K562 (cell line): ENCODE measurements at regions not wholly inside any gene's neighbourhood (a gene's known extent, or its start where the extent isn't known, plus 50 kb on each side); places are given as distances from the start of the nearest gene placed in this dataset.

Experiments used
- ATAC-seq: fragments of 200-7000 bp; cut with Tn5 transposase; 3 replicates; pipeline ENCODE4 v1.9.1; 2020; ENCODE audit warnings: moderate library complexity
- BruUV-seq: library from RNA; stranded (reverse); fragments of 400-500 nt; replicated peaks from 2 replicates; lab custom pipeline; 2021; lab: Mats Ljungman, UMichigan
- CTCF ChIA-PET: fragments of 300-600 bp; formaldehyde crosslinking; extraction: SDS; loops from one replicate; lab custom pipeline; 2021; ENCODE audit warnings: low intra/inter-chr PET ratio; lab: Yijun Ruan, JAX
- POLR2A ChIA-PET: fragments of 300-600, 350-650 bp; sonication (Branson Sonifier 250); formaldehyde crosslinking; extraction: SDS; loops from one replicate; lab custom pipeline; 2021; ENCODE audit warnings: antibody characterized with exemption, inconsistent platforms; lab: Yijun Ruan, JAX
- DNase-seq, 4 experiments: peaks; one replicate each; pipeline versions ENCODE4 v3.0.0 to v3.0.0-alpha.2; 2011 to 2018; ENCODE audit warnings: low spot score in 3 of 4, mixed read lengths in 3 of 4; ENCODE audit errors: extremely low read depth in 1 of 4
- FAIRE-seq: peaks from 2 replicates; lab custom pipeline; 2011; peaks lifted over from hg19 to GRCh38; lab: Jason Lieb, UNC
- H2AFZ ChIP-seq: 2 replicates; pipeline ENCODE4 v1.6.0; 2011; ENCODE audit warnings: low read depth, low read length, control low read depth, inconsistent platforms
- H3K27ac ChIP-seq: fragments of 200-600 bp; 3 replicates; pipeline ENCODE4 v1.8.0; 2011; ENCODE audit warnings: low read depth, mild to moderate bottlenecking, control low read depth, inconsistent platforms, low read length, moderate library complexity, mixed read lengths; ENCODE audit errors: extremely low read depth
- H3K27me3 ChIP-seq, 2 experiments: fragments of 300-600 bp in 1 of 2; 2 replicates in 1 of 2; 3 replicates in 1 of 2; pipeline versions ENCODE4 v1.6.0 to v1.8.0; 2011; ENCODE audit warnings: inconsistent platforms in 2 of 2, low read length in 2 of 2, mild to moderate bottlenecking in 1 of 2, mixed read lengths in 1 of 2, moderate library complexity in 1 of 2; ENCODE audit not compliant: control insufficient read depth in 2 of 2, insufficient read depth in 2 of 2
- H3K36me3 ChIP-seq: fragments of 300-600 bp; 3 replicates; pipeline ENCODE4 v1.8.0; 2011; ENCODE audit warnings: mild to moderate bottlenecking, low read length, inconsistent platforms; ENCODE audit not compliant: control insufficient read depth, insufficient read depth
- H3K4me1 ChIP-seq, 2 experiments: fragments of 200-600 bp in 1 of 2; replicated peaks in 1 of 2; 2 replicates in 1 of 2; 3 replicates in 1 of 2; pipeline versions ENCODE4 v1.5.1 to v1.8.0; 2011; ENCODE audit warnings: inconsistent platforms in 2 of 2, low read length in 2 of 2, mild to moderate bottlenecking in 1 of 2, mixed read lengths in 1 of 2, moderate library complexity in 1 of 2; ENCODE audit not compliant: control insufficient read depth in 2 of 2, insufficient read depth in 2 of 2
- H3K4me2 ChIP-seq: 2 replicates; pipeline ENCODE4 v1.6.1; 2011; ENCODE audit warnings: low read length, control low read depth, inconsistent platforms, mixed read lengths; ENCODE audit not compliant: insufficient read depth
- H3K4me3 ChIP-seq: fragments of 200-600 bp; sonication (generic), shearing (Covaris generic); 2 replicates; pipeline ENCODE4 v1.5.1; 2016; ENCODE audit warnings: control low read depth, inconsistent platforms
- H3K79me2 ChIP-seq: fragments of 200-600 bp; 3 replicates; pipeline ENCODE4 v1.8.0; 2011; ENCODE audit warnings: low read length, inconsistent platforms; ENCODE audit not compliant: control insufficient read depth, insufficient read depth
- H3K9ac ChIP-seq, 2 experiments: 2 replicates each; pipeline versions ENCODE4 v1.6.0 to v1.6.1; 2011; ENCODE audit warnings: low read depth in 2 of 2, low read length in 2 of 2, control low read depth in 1 of 2, inconsistent platforms in 1 of 2, mild to moderate bottlenecking in 1 of 2, mixed read lengths in 1 of 2; ENCODE audit not compliant: insufficient read depth in 1 of 2
- H3K9me1 ChIP-seq: one replicate; pipeline ENCODE4 v1.6.0; 2011; ENCODE audit warnings: inconsistent platforms, mild to moderate bottlenecking, low read length, moderate library complexity; ENCODE audit not compliant: control insufficient read depth, insufficient read depth
- H3K9me3 ChIP-seq: replicated peaks from 2 replicates; pipeline ENCODE4 v1.5.1; 2011; ENCODE audit warnings: low read depth, low read length, inconsistent platforms; ENCODE audit not compliant: control insufficient read depth, insufficient read depth
- H4K20me1 ChIP-seq: replicated peaks from 2 replicates; pipeline ENCODE4 v1.6.1; 2011; ENCODE audit warnings: low read length, inconsistent platforms, mixed read lengths; ENCODE audit not compliant: control insufficient read depth, insufficient read depth
- CC2D1A ChIP-seq: fragments of 450-650 bp; IDR thresholded peaks from 2 replicates; pipeline ENCODE4 v1.6.1; 2017; ENCODE audit warnings: mild to moderate bottlenecking
- FOXA1 ChIP-seq: fragments of 450-650 bp; IDR thresholded peaks from 2 replicates; pipeline ENCODE4 v1.6.1; 2016; ENCODE audit warnings: mild to moderate bottlenecking, borderline replicate concordance
- HDAC8 ChIP-seq: fragments of 450-650 bp; IDR thresholded peaks from 2 replicates; pipeline ENCODE4 v1.6.1; 2016; ENCODE audit warnings: mild to moderate bottlenecking, missing genetic modification characterization, moderate library complexity, missing compliant biosample characterization
- MAZ ChIP-seq, 2 experiments: fragments of 450-650 bp in 1 of 2; sonication (generic) in 1 of 2; formaldehyde crosslinking; IDR thresholded peaks in 1 of 2; conservative IDR thresholded peaks in 1 of 2; 2 replicates each; pipeline versions ENCODE4 v1.4.0 to v1.5.0; 2020; ENCODE audit warnings: mild to moderate bottlenecking in 1 of 2, missing genetic modification reagents in 1 of 2
- MTA2 ChIP-seq: fragments of 450-650 bp; IDR thresholded peaks from 2 replicates; pipeline ENCODE4 v1.6.1; 2016; ENCODE audit warnings: low read depth
- NR4A1 ChIP-seq, 2 experiments: fragments of 250-450 bp in 1 of 2; fragments of 450-650 bp in 1 of 2; sonication (Bioruptor Pico) in 1 of 2; IDR thresholded peaks; 2 replicates each; pipeline versions ENCODE4 v1.4.0 to v1.6.1; 2016 to 2020; ENCODE audit warnings: mild to moderate bottlenecking in 2 of 2, missing compliant biosample characterization in 1 of 2, missing genetic modification characterization in 1 of 2, moderate library complexity in 1 of 2
- POLR2G ChIP-seq: fragments of 200-400 bp; formaldehyde crosslinking; IDR thresholded peaks from 2 replicates; pipeline ENCODE4 v1.6.1; 2017; ENCODE audit warnings: low read depth, mild to moderate bottlenecking, antibody characterized with exemption, low read length, moderate library complexity
- POLR3A ChIP-seq: IDR thresholded peaks from 2 replicates; pipeline ENCODE4 v1.6.1; 2011; ENCODE audit warnings: borderline replicate concordance, mild to moderate bottlenecking, moderate library complexity; ENCODE audit not compliant: insufficient read length, insufficient read depth; ENCODE audit errors: extremely low read depth
- SRF ChIP-seq, 2 experiments: fragments of 250-450, 450-650 bp in 1 of 2; sonication (Bioruptor Pico) in 1 of 2; sonication (generic) in 1 of 2; formaldehyde crosslinking; IDR thresholded peaks; 2 replicates each; pipeline versions ENCODE4 v1.5.0 to v1.5.1; 2020 to 2022; ENCODE audit warnings: mild to moderate bottlenecking in 1 of 2, missing genetic modification reagents in 1 of 2
- SRSF7 ChIP-seq: fragments of 200-400 bp; formaldehyde crosslinking; optimal IDR thresholded peaks from 2 replicates; pipeline ENCODE3; 2017; ENCODE audit warnings: mild to moderate bottlenecking, low read depth, low read length
- ZKSCAN3 ChIP-seq: fragments of 250-450 bp; sonication (Bioruptor Pico); IDR thresholded peaks from 2 replicates; pipeline ENCODE4 v1.4.0; 2020
- ZNF124 ChIP-seq: sonication (generic); formaldehyde crosslinking; IDR thresholded peaks from 2 replicates; pipeline ENCODE4 v1.8.1; 2022; ENCODE audit warnings: missing genetic modification reagents
- ZNF146 ChIP-seq: IDR thresholded peaks from one replicate; pipeline ENCODE4 v1.6.1; 2018; ENCODE audit warnings: missing compliant biosample characterization; ENCODE audit not compliant: unreplicated experiment
- ZNF57 ChIP-seq: fragments of 450-650 bp; formaldehyde crosslinking; IDR thresholded peaks from 2 replicates; pipeline ENCODE4 v1.4.0; 2020; ENCODE audit warnings: mild to moderate bottlenecking, moderate library complexity
- ZNF695 ChIP-seq: fragments of 450-650 bp; formaldehyde crosslinking; IDR thresholded peaks from 2 replicates; pipeline ENCODE4 v1.4.0; 2020; ENCODE audit warnings: mild to moderate bottlenecking, moderate library complexity
- WGBS: fragments of 100-300 bp; shearing (Covaris generic); methylation state at CpG from one replicate; pipeline ENCODE4 v1.1.6; 2016; ENCODE audit warnings: low coverage, mixed read lengths; ENCODE audit not compliant: insufficient coverage; ENCODE audit errors: missing lambda C conversion rate; 5-methylcytosine and 5-hydroxymethylcytosine counted together
- in situ Hi-C: fragments of 300-500 bp; cut with MboI; formaldehyde crosslinking; loops from 4 replicates; pipeline ENCODE4 v1.15.0; 2018; ENCODE audit warnings: inconsistent platforms, mixed read lengths
- intact Hi-C: fragments of 100-400 bp; cut with micrococcal nuclease; formaldehyde crosslinking; loops from 2 replicates; pipeline ENCODE4 v1.14.2; 2022
- TF ChIP-seq, protein P1 (sequence below): fragments of 250-450 bp; sonication (Bioruptor Pico); IDR thresholded peaks from 2 replicates; pipeline ENCODE4 v1.9.0; 2021; ENCODE audit warnings: mild to moderate bottlenecking

DNA sequence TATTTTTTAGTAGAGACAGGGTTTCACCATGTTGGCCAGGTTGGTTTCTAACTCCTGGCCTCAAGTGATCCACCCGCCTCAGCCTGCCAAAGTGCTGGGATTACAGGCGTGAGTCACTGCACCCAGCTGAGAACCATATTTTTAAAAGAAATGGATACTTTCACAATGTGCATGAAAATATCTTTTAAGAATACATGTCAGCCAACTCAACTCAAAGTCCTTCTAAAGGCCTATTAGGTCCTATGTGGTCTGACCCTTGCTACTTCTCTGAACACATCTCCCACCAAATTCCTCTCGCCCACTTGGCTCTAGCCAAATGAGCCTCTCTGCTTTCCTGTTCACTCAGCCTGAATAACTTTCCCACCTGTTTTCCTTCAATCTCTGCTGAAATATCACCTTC is 119.6 kb downstream of the MTX2 start:
- WGBS: 2% methylated on average over 3 of the region's 3 CpGs
- DNase-seq (no peak), ATAC-seq (no peak), FAIRE-seq (no peak)
- Histone ChIP-seq H3K36me3 (no peaks in the 10 kb centered on the region), H2AFZ (no peak overlapping the region), H3K4me1 (no peaks in the 10 kb centered on the region), H3K9me3 (no peaks in the 10 kb centered on the region), H3K9ac (no peak overlapping the region), H3K27ac (no peak overlapping the region), H3K9me1 (no peaks in the 10 kb centered on the region), H3K27me3 (0 out of 5 replicates have a peak, but pooled peaks cover 0 to 3% of the 10 kb centered on the region in 2 experiments), H3K4me2 (no peak overlapping the region), H4K20me1 (no peaks in the 10 kb centered on the region), H3K79me2 (no peaks in the 10 kb centered on the region), H3K4me3 (no peak overlapping the region)
- POLR2A ChIA-PET: no interaction called here
- BruUV-seq: no TSS peak
- intact Hi-C loops: loop anchor here (10.0 kb wide), 1 partner anchor 166 kb away; no protein-coding TSS in a partner anchor
- in situ Hi-C loops: no loop called here
- CTCF ChIA-PET: no interaction called here
- TF ChIP-seq MTA2 (no peak), FOXA1 (no peak), ZNF124 (CRISPR knock-in tag) (no peak), ZNF695 (CRISPR knock-in tag) (no peak)

DNA sequence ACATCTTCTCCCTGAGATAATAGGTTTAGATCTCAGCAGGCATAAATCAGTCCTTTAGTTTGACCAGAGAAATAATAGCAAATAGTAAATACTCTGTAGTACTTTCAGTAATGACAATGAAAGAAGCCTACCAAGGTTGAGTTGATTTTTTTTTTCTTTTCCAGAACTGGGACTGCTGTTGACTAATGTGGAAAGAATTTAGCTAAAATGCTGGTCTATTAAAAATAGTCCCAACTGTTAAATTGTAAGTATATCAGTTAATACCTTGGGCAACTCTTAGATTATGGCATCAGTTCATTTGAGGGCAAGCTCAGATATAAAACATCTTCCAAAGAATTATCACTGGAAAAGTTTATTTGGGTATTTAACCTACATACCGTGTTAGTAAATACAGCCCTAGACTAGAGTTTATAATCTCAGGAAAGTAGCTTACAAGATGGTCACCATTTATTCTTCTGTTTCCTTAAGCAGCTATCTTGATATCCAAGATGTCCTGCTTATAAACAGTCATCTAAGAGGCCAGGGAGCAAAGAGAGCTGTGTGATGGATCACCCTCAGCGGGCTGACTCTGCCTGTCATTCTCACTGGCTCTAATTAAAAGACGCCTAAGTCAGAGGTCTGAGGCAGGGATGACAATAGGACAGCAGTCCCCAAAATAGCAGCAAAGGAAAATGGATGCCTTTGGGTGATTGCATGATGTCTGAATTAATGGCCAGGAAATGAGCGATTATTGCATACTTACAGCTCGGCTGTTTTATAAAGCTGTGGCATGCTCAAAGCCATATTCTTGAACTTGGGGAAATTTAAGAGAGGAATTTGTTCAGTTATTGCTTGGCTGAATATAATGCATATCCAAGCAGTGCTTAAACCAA is 121.3 kb downstream of the MTX2 start:
- no peaks in the 10 kb centered on the region for H3K9me3 ChIP-seq
- ChIA-PET POLR2A (no interaction called here), CTCF (no interaction called here)
- no peaks in the 10 kb centered on the region for H3K4me1 ChIP-seq
- no TSS peak for BruUV-seq
- WGBS: 0% methylated on average over 5 of the region's 5 CpGs
- H4K20me1 ChIP-seq: no peaks in the 10 kb centered on the region
- H3K27me3 ChIP-seq: 0 out of 5 replicates have a peak, but pooled peaks cover 0 to 3% of the 10 kb centered on the region in 2 experiments
- H3K9ac ChIP-seq: no peak overlapping the region
- no peak overlapping the region for H3K27ac ChIP-seq
- H3K4me2 ChIP-seq: no peak overlapping the region
- H3K9me1 ChIP-seq: no peaks in the 10 kb centered on the region
- no peak overlapping the region for H2AFZ ChIP-seq
- FAIRE-seq (no peak), ATAC-seq (no peak), DNase-seq (no peak)
- intact Hi-C loops (no loop called here), in situ Hi-C loops (no loop called here)
- H3K4me3 ChIP-seq: no peak overlapping the region
- no peaks in the 10 kb centered on the region for H3K36me3 ChIP-seq
- no peaks in the 10 kb centered on the region for H3K79me2 ChIP-seq
- no peak for TF ChIP-seq ZNF57 (CRISPR knock-in tag)
- no peak for TF ChIP-seq POLR2G
- no peak for TF ChIP-seq MAZ (CRISPR knock-in tag; conservative IDR thresholded peaks at IDR 0.05 in 1 of 2, IDR thresholded peaks at IDR 0.05 in 1 of 2)
- TF ChIP-seq SRF (CRISPR knock-in tag; IDR thresholded peaks at IDR 0.05): no peak
- no peak for TF ChIP-seq ZKSCAN3
- TF ChIP-seq ZNF146: no peak
- TF ChIP-seq, protein P1, sequence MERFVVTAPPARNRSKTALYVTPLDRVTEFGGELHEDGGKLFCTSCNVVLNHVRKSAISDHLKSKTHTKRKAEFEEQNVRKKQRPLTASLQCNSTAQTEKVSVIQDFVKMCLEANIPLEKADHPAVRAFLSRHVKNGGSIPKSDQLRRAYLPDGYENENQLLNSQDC (CRISPR knock-in tag): no peak
- no peak for TF ChIP-seq POLR3A
- no peak for TF ChIP-seq CC2D1A
- TF ChIP-seq NR4A1 (CRISPR knock-in tag; IDR thresholded peaks at IDR 0.05): no peak
- TF ChIP-seq NR4A1 (tag; IDR thresholded peaks at IDR 0.05): no peak
- no peak for TF ChIP-seq SRSF7
- TF ChIP-seq HDAC8 (tag): no peak
